NCI-H345 treated with DMSO at 0.1 percent for 48 hours (cell line): ENCODE measurements at regions not wholly inside any gene's neighbourhood (a gene's known extent, or its start where the extent isn't known, plus 50 kb on each side); places are given as distances from the start of the nearest gene placed in this dataset.
"Not testable (repeated sequence)": the region's sequence is repeated elsewhere in the genome, so short reads cannot be mapped to it uniquely, and the experiment has no call there.

Experiments
- DNase-seq: peaks from one replicate; lab custom pipeline; 2025; ENCODE audit not compliant: unreplicated experiment; lab: John Stamatoyannopoulos, UW

DNA sequence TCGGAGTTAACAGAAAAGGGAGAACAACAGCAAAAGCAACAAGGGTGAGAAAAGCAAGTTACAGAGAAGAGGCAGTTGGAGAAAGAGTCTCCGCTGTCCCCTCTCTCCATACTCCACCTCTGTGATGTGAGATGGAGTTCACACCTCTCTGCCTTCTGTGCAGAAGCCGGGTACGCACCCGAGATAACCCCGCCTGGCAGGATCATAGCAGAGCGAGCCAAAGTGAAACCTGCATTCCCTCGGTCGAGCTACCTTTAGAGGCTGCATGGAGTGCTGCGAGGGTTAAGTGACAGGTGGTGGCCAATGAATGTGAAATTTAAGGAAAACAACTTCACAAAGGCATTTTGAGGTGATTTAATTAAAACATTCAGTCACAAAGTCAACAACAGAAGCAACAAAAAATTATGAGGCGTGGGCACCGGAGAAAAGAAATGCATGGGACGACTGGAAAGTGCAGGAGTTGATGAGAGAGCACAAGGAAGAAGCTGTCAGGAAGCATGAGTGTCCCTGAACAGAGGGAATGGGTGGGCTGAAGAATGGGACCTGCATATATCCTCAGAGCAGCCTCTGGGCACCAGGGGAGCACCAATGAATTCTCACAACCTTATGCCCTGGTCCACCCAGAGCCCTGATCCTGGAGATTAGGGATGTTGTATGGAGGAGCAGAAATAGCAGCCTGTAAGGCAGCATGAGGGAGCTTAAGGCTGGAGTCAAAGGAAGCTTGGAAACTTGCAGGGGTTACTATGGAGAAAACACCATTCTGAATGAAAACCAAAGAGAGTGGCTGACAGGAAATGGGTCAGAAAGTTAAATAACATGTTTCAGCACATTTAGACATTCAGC, 208.3 kb downstream of the EMP1 start:
- DNase-seq: no peak

DNA sequence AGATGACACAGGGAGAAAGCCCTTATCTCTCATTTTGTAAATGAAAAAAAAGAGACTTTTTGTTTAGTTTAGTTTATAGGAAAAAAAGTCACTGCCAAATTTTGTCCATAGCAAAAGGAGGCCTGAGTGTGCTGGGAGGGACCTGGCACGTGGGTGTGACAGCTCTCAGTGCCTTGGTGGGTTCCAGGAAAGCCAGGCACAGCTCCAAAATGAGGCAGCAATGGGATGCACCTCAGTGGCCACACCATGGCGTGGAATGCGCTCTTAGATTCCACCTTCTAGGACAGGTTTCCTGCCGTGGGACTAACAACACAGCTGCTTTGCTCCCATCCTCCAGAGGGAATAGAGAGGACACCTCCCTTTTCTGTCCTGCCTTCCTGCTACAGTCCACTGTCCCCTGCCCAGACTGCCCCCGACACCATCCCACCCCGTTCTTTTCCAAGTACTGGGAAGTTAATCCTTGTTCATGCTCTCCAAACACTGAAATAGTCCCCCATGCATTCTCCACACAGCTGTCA, 207.6 kb downstream of the EMP1 start:
- no peak for DNase-seq

DNA sequence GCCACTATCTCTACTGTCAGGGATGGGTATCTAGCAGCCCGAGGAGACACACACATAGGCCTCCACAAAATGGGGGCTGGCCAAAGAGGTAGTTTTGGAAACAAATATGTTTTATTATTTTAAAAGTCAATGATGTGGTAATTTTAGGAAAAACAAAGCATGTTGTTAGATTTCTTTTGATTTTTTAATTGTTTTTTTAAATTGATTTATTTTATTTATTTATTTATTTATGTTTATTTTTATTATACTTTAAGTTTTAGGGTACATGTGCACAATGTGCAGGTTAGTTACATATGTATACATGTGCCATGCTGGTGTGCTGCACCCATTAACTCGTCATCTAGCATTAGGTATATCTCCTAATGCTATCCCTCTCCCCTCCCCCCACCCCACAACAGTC, 194.8 kb downstream of the EMP1 start:
- not testable (repeated sequence) for DNase-seq

DNA sequence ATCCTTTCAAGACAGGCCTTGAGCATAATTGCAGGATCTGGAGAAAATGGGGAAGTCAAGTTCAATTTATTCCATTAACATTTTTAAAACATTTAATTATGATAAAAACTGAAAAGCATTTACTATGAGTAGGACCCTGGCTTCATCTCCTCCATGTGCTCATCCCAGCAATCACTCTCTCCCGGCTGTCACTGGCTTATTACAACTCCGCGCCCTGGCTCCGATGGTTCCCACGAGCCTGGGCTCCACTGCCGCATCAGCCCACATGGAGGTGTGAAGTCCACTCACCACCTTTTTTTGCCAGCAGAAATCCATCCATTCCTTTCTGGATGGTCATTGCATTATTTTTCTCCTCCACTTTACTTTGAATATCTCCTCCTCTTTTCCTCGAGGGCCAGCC, 194.4 kb downstream of the EMP1 start:
- no peak for DNase-seq

DNA sequence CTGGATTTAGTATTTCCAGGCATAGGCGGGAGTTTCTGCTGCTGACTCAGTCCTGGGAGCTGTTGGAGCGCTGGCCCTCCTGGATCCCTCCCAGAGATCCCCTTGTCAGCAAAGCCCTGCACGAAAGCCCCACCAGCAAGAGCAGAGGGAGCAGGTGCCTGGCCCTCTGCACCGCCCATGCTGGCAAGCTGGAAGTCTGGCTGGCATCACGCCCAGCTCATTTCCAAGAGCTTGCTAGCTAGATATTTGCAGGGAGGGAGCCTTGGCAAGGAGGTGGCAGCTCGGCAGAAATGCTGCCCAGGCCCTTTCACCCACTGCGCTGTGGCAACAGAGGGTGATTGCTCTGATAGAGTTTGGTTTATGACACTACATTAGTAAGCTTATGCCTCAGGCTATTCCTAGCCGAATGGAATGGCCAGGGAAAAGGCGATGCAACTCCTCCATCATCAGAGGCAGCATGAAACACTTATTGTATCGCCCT, 193.9 kb downstream of the EMP1 start:
- DNase-seq: peak; percentile 97

DNA sequence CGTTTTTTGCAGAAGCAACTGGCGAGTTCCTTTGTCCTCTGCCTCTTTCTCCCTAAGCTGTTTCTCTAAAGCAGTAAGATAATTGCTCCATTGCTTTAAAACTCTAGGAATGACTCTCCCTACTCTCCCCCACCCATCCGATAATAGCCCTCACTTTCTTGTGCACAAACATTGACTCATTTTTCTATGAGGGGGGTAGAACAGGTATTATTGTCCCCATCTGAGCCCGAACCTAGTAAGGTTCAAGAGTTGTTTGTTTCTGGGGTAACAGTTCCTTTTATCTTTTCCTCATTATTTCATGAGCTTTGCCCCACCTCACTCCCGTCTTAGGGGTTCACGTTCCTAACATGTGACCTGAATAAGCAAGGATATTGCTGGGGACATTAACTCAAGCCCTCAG, 190.6 kb downstream of the EMP1 start:
- no peak for DNase-seq

DNA sequence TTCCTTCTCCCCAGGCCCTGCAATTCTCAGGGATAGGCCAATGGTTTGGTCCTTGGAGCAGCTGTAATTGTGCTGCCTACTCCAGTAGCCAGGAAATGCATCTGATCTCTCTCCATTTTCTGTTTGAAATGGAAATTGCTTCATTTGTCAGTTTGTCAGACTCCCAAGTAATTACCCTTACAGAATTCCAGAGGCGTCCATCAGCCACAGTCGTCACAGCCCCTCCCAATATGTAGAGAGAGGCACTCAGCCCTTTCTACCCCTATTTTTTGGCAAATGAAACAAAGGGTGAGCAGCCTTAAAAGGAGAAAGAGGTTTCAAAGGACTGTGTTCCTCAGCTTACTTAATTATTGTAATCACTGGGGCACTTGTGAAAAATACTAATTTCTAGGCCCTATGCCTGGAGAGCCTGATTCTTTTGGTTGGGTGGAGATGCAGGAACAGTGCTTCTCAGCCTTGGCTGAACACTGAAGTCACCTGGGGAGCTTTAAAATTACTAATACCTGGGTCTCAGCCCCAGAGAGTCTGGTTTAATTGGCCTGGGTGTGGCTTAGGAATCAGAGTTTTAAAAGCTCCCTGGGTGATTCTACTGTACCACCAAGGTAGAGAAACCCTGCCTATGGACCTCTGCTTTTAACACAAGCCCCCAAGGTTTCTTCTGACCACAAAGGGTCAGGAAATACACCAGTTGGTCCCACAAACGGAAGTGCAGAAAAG, 190.0 kb downstream of the EMP1 start:
- DNase-seq: no peak

DNA sequence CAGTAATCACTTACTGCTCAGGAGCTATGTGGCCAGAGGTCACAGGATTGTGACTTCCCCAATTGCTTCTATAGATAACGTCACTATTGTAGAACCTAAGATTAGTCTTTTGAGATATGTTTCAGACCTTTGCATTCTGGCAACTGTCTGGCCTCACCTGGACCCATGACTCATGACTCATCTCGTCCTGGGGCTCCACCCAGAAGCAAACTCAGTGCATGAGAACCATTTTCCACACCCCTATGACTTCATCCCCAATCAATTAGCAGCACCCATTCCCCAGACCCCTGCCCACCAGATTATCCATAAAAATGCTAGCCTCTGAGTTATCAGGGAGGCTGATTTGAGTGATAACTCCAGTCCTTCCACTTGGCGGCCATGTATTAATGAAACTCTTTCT, 186.9 kb downstream of the EMP1 start:
- DNase-seq: no peak

DNA sequence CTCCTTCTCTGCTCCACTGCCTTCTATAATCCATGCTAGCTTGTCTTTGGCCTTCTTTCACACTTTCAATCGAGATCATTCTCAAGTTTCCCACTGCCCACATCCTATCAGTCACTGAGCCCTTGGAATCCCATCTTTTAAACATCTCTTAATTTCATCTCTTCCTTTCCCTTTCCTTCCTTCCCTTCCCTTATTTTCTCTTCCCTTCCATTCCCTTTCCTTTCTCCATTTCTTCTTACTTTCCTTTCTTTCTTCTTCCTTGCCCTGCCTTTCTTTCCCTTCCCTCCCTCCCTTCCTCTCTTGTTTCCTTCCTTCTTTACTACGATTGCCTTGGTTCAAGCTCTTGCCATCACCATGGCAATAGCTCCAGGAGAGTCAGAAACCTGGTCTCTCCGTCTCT, 183.8 kb downstream of the EMP1 start:
- no peak for DNase-seq

DNA sequence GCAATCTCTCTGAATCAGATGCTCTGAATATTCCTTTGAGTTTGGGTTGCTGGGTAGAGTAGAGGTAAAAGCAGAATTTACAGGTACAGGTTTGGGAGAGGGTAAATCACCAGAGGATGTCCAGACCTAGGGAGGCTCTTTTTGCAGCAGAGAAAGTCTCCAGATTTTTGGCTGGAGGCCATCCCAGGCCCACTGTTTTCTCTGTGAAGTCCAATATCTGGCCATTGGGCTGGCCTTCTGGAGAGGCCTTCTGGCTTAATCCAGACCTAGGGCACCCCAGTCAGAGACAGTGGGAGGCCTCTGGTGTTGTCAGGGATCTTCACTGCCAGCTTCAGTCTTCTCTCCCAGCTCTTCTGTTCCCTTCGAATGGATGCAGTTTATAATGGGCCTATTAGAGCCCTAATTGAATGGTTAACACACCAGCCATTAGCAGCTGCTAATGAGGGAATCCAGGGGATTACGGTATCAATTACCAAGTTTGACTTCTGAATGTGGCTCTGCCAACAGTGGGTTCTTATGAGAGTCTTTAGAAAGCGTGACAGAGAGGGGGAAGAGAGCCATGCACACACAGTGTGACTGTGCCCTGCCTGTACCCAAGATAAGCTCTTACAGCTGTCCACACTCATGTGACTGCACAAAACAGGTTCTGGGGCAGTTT, 183.1 kb downstream of the EMP1 start:
- DNase-seq: no peak

DNA sequence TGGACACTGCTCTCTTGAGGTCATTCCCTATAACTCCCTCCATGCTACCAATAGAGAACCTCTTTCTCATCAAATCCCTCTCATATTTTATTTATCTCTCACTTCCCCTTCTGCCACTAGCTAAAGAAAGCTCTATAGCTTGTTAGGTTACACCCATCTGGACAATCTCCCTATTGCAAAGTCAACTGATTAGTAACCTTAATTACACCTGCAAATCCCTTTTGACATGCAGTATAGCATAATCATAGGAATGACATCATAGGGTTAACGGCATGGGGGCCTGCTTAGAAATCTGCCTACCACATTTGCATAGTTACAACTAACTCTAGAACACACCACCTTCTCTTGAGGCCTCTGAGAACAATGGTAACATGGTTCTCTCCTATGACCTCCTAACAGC, 181.2 kb downstream of the EMP1 start:
- no peak for DNase-seq

DNA sequence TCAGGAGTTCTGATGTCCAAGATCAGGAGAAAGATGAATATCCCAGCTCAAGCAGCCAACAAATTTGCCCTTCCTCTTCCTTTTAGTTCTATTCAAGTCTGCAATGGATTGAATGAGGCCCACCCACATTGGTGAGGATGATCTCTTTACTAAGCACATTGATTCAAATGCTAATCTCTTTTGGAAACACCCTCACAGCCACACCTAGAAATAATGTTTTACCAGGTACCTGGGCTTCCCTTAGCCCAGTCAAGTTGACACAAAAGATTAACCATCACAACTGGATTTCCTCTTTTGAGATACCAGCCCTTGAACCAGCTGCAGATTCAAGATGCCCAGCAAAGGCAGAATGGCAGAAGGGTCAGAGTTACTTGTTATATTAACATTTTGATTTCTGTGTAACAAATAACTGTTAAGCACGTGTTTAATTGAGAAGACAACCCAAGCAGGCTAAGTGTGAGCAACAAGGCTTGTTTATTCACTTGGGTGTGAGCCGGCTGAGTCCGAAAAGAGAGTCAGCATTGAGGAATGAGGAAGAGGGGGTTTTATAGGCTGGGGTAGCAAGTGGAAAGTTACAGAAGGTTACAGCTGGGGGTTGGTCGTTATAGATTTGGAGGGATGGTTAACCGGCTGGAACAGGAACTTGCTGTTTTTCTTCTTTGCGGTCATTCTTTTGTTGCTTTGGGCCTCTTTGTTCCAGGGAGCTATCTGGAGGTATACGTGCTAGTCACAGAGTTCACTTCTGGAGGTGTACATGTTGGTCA, 180.3 kb downstream of the EMP1 start:
- no peak for DNase-seq

DNA sequence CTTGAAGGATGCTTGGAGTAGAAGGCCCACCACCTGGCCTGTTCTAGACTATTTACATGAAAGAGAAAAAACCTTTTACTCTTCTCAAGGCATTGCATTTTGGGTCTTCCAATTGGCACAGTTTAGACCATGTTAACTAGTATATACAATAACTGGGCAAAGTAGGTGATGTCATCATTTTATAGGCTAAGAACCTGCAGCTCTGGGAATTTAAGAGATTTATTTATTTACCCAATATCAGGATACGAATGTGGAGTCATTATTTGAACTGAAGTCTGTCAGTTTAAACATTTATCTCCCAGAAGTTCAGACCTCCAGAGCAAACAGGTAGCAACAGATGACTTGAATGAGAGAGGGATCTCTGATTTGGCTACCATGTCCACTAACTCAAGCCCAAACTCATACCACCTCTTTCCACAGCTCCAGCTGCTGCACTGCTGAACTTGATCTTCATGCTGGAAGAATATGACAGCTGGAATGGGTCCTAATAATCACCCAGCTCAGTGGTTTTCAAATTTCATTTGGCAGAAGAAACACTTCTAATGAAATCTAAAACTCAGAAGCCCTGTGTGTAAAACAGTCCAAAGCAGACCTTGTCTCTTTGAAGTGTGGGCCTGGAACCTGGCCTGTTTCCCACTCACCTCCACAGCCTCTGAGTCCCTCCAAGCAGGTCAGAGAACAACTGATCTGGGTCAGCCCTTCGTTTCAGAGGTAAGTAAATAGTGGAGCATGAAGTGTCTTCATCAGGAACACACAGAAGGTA, 179.2 kb downstream of the EMP1 start:
- no peak for DNase-seq

DNA sequence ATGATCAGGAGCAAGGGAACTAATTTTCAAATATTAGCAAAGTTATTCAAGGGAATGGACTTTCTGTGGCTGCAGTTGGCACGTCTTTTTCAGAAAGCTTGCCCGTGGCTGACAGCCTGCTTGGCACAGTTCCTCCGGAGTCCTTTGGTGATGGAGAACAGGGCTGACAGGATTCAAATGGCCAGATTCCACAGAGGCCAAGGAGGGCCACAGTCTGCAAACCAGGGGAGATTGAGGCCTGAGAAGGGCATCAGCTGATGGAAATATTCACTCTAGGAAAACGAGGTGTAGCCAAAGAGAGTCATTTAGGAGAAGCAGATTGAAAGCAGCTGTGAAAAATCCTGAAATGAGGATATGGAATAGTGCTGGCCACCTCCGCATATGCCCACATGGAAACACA, 178.3 kb downstream of the EMP1 start:
- no peak for DNase-seq

DNA sequence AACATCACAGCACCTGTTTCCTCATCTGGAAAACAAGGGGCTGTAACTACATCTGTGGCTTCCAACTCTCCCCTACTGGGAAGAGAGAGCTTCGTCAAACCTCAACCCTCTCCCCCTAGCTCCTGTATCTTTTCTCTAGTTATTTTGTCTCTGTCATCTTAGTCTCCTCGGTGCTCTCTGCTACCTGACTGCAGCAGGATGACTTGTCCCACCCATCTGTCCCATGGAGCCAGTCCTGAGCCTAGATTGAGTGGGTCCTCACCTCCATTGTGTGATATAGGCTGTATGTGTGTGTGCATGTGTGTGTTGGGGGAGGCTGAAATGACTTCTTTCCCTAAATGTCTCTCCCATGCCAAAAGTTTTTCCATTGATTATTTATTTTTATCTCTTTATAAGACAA, 177.3 kb downstream of the EMP1 start:
- DNase-seq: no peak

DNA sequence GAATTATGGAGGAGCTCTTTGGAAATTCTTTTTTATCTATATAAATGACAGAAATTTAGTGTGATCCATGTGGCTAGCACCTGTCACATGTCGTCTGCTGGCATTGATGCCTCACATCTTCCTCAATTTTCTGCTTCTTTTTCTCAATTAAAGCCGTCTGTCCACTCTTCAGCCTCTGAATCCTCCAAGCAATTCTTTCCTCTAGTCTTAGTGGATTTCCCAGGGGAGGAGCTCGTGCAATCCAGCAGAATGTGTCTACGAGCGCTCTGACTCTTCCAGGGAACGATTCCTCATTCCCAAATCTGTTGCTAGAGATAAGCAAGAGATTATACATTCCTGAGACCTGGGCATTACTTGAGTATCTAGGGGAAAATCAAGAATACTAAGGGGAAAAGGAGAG, 176.6 kb downstream of the EMP1 start:
- no peak for DNase-seq

DNA sequence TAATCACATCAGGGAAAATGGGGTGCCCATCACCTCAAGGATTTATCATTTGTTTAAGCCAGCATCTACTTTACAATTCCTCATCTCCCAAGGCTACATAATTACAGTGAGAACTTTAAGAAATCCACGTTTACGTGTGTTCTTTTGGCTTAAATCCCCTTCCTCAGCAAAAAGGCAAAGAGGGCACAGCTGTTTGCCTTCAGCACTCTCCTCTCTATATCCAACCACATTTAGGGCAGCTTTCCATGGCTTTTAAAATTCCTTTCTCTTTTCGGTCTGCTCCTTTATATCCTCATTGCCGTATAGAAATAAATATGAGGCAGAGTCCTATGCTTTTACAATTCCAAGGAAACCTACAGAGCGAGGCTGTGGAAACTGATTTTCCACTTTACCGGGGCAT, 175.9 kb downstream of the EMP1 start:
- no peak for DNase-seq

DNA sequence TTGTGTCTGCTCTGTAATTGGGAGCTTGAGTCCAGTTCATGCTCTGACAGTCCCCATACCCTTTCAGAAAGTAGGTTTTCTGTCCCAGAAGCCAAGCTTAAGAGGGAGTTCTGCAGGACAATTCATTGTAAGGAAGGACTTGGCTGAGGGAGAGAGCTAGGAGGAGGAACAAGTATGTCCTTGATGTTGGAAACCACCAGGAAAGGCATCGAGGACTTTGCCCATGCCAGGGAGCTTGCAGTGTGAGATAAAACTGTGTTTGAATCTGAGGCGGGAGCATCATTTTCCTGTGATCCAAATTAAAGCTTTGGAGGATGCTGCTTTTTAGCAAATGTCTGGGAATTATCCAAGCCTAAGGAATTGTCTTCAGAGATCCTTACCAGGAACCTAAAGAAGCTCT, 175.3 kb downstream of the EMP1 start:
- no peak for DNase-seq

DNA sequence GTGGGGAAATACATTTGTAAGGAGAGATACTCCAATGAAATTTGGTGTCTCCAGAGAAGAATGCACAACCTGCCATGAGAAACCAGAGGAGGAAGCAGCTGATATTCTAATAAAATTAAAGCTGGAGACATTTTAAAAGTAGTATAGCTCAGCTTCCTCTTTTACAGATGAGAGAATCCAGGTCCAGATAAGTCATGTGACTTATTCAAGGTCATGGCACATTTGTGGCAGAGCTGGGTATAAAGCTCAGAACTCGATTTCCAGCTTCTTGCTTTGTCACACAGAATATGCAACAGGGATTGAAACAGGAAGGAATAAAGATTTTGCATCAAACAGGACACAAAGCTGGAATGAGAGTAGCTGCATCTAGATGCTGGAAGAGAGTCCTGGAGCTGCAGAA, 174.8 kb downstream of the EMP1 start:
- DNase-seq: no peak

DNA sequence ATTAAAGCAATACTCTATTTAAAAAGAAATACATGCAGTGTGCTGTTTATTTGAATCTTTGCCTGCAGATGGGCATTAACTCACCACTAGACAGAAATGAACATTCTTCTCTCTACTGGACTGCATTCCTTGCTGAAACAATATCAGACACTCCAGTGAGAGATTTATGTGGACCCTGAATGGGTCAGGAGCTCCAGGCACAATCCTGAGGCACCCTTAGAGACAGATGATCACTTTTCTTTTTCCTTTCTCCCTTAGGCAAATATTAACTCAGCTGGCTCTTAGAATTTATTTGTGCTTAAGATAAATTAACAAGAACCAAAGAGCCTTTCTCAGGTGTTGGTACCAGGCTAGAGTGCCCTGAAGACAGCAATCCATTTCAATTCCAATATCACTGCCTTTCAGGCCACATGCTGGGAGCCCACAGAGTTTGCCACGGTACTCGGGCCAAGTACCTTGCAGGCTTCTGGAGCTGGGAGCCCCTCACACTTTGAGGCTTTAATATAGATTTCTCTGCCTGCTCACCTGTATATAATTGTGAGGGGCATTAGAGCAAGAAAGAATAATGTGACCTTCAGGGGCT, 173.0 kb downstream of the EMP1 start:
- DNase-seq: peak; percentile 93
